GM19324 (cell line): ENCODE measurements at regions not wholly inside any gene's neighbourhood (a gene's known extent, or its start where the extent isn't known, plus 50 kb on each side); places are given as distances from the start of the nearest gene placed in this dataset.
"Not testable (repeated sequence)": the region's sequence is repeated elsewhere in the genome, so short reads cannot be mapped to it uniquely, and the experiment has no call there.

Source experiments
- ATAC-seq: cut with Tn5 transposase; IDR thresholded peaks from one replicate; pipeline ENCODE4 v1.9.1; 2021; ENCODE audit warnings: mild to moderate bottlenecking, moderate library complexity; ENCODE audit not compliant: unreplicated experiment, low FRiP score

DNA sequence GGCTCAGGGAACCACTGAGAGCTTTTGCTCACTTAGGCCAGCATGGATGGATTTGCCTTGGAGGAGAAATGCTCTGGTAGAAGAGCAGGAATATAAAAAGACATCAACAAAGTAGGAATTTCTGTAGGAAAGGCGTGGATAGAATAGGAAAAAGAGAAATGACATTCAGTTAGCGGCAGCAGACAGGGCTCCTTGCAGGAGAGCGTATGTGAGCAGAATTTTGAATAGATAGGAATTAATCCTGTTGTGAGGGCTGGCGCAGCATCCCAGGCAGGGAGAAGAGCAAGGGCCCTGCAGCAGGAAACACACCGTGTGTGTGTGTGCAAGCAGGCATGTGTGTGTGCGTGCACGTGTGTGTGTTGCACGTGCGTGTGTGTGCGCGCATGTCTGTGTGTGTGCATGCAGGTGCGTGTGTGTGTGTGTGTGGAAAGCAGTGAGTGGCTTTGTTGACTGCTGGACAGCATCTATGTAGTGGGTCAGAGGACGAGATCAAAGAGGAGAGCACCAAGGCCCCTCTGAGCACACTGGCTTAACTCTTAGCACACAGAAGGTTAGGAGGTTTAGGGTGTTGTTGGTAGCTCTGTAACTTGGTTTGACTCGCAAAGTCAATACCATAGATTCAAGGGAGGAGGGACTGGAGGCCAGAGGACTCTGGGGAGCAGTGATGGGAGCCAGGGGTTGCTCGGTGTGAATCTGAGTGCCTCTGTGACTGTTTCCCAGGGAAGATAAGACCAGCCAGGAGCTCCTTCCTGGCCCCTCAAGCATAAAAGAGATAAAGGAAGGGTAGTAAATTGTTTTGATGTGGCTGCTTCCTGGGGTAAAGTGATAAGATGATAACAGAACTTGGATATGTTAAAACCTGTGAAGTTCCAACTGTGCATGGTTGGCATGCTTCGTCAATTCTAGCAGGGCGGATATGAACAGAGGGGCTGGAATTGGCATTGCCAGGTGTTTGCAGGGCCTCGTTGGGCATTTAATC lies 639.5 kb downstream of the NR2F2 start:
- no peak for ATAC-seq

DNA sequence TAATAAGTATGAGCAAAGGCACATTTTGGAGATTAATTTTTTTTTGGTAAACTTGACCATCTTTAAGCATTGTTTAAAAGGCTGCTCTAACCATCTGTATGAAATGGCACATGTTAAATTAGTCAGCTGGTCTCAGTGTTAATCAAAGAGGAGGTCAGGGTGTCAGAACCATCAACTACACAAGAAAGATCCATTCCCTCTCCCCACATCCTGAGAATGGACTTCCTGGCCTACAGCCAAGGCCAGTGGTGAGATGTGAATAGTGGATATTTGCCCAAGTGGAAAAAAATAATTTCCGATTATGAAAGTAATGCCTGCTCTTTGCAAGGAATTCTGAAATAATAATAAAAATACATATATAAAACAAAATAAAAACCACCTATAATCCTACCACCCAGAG lies 641.7 kb downstream of the NR2F2 start:
- ATAC-seq = no peak

DNA sequence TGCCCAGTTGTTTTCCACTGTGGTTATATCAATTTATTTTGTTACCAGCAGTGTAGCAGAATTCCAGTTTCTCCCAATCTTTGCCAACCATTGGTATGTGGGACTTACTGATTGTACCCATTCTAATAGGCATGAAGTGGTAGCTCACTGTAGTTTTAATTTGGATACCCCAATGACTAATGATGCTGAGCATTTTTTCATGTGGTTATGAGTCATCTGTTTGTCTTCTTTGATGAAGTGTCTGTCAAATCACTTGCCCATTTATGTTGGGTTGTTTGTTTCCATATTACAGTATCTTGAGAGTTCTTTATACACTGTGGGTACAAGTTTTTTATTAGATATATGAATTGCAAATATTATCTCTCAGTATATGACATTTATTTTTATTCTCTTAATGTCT lies 644.3 kb downstream of the NR2F2 start:
- ATAC-seq = no peak

DNA sequence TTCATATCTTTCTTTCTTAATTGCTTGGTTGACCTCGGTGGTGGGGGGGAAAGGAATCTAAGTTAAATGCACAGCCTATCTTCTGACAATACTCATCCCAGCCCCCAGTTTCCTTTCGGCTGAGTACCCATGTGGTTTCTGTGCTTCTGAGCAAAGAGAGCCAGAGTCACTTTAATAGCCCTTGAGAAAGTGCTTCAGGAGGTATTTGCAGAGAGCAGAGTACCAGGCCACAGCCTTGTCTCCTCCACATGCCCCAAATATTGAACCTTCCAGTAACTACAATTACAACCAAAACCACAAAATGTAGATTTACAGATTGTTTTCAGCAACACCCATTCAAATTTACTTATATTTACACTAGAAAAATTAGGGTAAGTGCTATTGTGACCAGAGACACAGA lies 647.4 kb downstream of the NR2F2 start:
- no peak for ATAC-seq

DNA sequence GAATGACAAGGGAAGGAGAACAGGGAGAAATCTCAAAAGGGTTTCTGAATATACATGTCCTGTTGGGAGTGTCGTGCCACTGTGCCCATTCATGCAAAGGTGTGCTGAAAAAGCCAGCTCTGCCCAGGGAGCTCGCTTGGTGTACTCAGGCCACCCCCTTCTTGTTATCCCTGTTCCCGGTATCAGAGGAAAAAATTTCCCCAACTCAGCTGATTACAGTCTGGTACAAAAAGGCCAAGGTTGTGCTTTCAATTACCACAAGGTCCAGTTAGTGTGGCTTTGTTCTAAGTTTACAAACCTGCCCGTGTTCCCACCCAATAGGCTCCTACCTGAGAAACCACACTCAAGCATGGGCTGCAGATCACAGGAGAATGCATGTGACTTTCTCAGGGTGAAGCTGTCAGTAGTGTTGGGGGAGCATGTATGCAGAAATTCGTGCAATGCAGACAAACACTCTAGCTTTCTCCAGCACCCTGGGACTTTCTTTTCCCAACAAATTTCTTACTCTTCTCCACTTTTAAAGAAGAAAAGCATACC lies 648.5 kb downstream of the NR2F2 start:
- no peak for ATAC-seq

DNA sequence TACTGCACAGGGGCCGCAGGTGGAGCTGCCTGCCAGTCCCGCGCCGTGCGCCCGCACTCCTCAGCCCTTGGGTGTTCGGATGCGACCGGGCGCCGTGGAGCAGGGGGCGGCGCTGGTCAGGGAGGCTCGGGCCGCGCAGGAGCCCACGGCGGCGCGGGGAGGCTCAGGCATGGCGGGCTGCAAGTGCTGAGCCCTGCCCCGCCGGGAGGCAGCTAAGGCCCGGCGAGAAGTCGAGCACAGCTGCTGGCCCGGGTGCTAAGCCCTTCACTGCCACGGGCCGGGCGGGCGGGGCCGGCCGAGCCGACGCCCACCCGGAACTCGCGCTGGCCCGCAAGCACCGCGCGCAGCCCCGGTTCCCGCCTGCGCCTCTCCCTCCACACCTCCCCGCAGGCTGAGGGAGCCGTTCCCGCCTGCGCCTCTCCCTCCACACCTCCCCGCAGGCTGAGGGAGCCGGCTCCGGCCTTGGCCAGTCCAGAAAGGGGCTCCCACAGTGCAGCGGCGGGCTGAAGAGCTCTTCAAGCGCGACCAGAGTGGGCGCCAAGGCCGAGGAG lies 653.7 kb downstream of the NR2F2 start:
- ATAC-seq = not testable (repeated sequence)

DNA sequence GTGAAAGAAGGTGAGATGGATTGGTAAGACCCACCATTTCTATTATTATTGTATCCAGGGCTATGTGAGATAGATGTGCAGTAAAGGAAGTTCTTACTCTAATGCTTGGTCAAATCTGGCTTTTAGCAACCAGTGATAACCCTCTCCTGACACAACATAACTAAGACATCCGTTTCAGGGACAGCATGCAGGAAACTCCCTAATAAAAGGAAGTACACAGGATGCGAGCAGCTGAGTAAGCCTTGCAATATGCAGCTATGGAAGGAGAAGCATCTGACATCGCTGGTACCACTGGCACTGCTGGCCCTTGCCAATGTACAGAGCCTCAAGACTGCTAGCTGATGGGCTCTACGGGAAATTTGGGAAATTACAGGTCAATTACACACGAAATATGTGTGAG lies 662.3 kb downstream of the NR2F2 start:
- ATAC-seq = no peak

DNA sequence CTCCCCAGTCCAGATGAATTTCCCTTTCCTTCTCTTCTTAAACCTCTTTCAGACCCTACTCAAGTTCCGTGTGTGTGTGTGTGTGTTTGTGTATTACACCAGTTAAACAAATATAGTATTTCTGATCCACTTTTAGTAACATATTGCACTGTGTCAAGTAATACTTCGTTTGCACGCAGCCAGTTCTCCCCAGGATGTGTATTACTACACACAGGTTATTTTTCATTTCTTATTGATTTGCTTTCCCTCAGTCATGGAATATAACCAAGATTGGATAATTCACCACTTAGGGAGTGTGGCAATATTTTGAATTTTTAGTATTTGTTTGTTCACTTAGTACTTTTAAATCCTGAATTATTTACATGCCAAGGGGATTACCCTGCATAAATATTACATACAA lies 667.0 kb downstream of the NR2F2 start:
- no peak for ATAC-seq

DNA sequence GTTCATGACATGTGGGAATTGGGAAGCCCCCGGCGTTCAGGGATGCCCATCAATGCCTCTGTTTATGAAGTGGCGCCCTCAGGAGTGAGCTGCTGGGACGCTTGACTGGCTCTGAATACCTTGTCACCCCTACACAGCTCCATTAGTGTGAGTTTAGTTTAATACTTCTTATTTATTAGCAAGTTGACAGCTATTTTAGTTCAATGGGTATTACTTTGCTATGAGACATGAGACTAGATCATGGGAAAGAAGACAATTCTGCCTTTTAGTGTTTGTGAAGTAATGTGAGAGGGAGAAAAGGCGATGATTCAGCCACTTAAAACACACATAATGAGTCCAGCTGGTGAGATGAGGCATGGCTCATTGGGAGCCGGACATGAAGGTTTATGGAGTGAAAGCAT lies 678.5 kb downstream of the NR2F2 start:
- ATAC-seq = no peak

DNA sequence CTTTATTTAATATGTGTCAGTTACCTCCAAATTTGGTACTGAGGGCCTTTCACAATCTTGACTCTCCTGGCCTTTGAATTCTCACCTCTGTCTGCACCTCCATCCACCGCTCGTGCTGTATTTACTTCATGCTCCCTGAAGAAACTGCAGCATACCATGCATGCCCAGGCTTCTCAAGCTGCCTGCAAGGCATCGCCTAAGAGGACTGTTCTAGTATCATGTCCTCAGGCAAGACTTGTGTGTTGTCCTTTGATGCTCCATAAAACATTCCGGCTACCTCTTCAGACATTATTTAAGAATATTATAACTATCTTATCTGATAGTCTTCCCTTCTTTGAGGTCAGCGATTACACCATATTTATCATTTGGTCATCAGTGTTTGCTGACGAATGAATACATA lies 682.5 kb downstream of the NR2F2 start:
- ATAC-seq = no peak

DNA sequence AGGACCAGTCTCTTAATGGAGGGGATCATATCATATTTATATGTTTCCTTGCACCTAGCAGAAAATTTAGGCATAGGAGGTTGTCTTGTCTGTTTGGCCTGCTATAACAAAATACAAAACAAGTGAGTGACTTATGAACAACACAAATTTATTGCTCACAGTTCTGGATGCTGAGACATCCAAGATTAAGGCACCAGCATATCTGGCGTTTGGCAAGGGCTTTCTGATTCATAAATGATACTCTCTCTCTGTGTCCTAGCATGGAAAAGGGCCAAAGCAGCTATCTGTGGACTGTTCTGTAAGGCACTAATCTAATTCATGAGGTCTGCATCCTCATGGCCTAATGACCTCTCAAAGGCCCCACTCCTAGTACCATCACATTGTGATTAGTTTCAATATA lies 683.0 kb downstream of the NR2F2 start:
- no peak for ATAC-seq

DNA sequence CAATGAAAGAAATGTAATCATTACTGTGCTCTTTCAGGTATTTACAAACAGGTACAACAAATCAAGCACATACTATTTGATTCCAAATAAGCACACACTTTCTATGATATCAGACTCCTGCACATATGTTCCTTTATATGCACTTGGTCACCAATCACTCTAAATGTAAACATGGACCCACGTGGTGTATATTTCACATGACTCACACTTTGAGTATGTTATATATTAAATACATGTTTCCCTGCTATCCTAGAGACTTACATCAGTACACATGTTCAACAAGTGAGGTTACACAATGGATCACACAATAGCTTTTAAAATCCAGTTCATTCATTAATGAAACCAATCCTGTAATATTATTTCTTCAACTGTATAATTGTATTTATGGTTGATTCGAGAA lies 683.5 kb downstream of the NR2F2 start:
- no peak for ATAC-seq

DNA sequence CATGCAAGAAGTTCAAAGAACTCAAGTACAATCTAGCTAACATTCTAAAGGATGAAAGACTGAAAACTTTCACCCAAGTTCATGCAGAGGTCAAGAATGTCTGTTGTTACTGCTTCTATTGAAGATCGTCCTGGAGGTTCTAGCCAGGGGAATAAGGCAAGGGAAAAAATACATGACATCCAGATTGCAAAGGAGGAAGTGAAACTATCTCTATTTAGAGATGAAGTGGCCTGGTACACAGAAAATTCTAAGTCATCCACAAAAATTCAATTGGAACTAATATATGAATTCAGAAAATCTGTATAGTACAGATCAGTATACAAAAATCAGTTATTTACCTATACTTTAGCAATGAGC lies 693.0 kb downstream of the NR2F2 start:
- ATAC-seq = no peak

DNA sequence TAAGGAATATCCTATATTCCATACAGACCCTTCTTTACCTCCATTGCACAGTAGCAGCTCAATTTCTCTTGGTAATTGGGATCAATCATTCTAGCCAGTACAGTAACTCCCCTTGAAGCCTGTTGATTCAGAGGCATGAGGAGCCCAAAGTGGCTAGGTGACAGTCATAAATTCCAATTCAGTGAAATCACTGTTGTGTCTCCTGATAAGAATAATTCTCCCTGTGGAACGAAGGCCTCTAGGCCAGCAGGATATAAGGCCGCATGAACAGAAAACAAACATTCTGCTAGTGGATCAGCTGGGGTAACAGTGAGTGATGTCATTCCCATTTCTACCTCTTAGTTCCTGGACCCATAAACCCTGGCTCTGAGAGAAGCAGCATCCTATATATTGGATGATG lies 696.3 kb downstream of the NR2F2 start:
- ATAC-seq = no peak

DNA sequence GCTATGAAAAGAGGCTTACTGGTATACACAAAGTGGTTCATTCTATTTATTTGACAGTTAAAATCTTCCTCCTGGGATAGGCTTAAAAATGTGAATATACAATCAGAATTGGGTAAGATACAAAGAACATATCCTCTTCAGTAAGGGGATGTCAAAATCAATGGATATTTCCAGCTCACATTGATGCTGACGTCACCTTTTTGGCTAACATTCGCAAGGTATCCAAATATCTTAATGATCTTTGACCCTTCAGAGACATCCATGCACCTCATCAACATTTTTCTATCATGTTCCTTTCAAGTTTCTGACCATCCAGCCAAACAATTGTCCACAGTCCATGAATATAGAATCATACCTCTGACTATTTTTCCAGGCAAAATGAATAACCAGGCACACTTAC lies 697.3 kb downstream of the NR2F2 start:
- ATAC-seq = no peak

DNA sequence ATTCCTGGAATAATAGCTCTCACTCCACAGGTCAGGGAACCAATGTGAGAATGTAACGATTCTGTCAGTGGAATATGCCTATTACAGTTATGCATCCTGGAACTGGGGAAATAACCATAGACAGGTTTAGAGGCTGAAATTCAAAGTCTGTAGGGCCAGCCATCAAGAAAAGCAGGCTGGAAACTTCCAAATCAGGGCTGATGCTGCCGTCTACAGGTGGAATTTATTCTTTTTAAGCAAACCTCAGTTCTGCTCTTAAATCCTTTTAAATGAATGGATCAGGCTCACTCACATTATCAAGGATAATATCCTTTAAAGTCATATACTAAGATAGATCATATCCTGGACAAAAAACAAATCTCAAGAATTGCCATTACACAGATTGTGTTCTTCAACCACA lies 699.8 kb downstream of the NR2F2 start:
- ATAC-seq = no peak

DNA sequence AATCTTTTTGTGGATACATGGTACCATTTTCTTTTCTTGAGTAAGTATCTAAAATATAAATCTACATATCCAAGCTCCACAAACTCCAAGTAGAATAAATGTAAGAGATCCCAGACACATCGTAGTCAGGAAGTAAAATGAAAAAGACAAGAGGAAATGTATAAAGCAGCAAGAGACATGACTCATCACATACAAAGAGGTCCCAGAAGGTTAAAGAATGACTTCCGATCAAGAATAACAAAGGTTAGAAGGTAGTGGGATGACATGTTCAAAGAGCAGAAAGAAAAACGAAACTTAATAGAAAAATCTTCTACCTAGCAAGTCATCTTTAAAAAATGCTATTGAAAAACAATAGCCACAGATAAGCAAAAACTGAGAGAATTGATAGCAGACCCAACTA lies 705.8 kb downstream of the NR2F2 start:
- no peak for ATAC-seq

DNA sequence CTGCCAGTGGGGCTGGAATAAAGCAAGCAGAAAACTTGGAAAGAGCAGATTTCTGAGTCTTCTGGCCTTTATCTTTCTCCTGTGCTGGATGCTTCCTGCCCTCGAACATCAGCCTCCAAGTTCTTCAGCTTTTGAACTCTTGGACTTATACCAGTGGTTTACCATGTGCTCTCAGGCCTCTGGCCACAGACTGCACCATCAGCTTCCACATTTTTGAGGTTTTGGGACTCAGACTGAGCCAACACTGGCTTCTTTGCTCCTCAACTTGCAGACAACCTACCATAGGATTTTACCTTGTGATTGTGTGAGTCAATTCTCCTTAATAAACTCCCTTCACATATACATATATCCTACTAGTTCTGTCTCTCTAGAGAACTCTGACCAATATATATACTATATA lies 706.6 kb downstream of the NR2F2 start:
- ATAC-seq = no peak

DNA sequence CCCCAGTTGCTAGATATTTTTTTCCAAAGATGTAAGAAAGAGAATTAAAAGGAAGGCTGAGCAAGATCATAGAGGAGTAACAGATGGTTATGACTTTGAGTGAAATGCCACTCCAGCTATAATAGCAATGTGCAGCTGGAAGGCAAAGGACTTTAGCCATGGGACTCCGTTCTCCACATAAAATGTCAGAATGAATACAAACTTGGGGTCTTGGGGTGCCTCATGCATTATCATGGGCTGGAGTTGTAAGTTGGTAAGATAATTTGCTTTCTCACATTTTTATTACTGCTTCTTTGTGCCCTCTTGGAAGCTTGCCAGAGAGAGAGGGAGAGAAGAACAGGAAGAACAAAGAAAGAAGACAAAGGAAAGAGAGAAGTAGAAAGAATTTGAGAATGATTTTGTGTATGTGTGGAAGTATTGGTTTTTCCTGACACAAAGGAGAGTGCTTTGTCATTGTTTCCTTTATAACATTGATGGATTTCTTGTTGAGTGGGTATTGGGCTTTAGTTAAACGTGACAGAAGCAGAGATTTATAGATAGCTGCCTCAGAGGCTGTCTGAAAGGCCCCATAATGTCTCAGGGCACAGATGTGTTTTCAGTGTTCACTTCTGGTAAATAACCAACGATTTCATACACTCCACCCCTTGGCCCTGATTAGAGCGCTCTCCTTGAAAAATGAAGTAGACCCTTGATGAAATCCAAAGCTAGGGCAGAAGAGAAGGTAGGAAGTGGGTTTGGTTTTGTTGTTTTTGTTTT lies 715.3 kb downstream of the NR2F2 start:
- no peak for ATAC-seq

DNA sequence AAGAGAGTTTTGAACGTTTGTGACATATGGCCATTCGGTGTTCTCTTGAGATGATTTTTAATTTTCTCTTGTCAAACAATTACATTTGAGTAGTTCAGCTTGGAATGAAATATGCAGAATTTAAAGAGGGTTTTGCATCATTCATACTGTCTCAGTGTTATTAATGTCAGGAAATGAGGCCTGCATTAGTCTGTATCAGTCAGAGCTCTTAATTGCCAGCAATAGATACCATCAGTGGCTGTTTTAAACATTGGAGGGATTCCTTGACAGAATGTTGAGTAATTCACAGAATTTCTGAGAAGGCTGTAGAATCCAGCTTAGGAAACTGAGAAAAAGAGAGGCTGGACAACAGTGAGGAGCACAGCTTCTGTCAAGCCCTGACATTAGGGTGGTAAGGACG lies 722.0 kb downstream of the NR2F2 start:
- ATAC-seq = no peak

DNA sequence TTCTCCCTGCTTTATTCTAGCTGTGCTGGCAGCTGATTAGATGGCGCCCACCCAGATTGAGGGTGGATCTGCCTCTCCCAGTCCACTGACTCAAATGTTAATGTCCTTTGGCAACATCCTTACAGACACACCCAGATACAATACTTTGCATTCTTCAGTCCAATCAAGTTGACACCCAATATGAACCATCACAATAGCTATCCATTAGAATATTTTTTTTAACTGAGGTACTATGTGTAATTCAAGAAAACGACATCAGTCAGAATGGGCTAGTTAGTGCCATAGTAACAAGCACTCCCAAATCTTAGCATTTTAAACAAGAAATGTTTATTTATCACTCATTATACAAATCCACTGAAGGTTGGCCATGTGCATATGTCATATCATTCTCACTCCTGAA lies 723.1 kb downstream of the NR2F2 start:
- ATAC-seq = no peak
